ENCODE measurements at regions not wholly inside any gene's neighbourhood (a gene's known extent, or its start where the extent isn't known, plus 50 kb on each side); places are given as distances from the start of the nearest gene placed in this dataset.

DNA sequence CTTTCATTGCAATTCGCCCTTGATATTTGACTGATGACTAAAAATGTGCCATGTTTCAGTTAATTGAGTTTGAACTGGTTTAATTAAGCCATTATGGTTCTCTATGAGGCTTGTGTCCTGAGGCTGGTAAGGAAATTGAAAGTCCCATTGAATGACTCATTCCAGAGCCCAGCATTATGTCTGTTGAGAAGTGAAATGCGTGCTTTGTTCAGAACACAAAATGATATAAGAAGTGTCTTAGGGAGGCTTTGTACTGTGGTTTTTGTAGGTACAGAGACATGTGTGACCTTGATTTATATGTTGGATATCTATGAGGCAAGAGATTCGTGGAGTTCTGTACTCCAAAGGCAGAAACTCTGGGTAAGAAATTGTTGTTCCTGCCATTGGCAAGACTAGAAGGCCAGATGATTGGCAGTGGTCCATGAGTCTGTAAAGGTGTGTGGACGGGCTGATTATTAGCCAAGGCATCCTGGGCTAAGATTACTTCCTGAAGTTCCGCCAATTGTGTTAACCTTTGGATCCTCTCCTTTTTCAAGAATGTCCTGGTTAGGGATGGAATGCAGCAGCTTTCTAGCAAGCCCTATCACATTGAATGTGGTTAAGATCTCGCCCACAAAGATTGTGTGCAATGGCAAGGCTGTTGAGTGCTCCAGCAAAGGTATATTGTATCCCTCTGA is 103.7 kb downstream of the NPIPB5 start:
- Histone ChIP-seq H3K9me3 (ENCODE audit: insufficient read depth, low read depth, low read length) (peaks cover 4% of the 10 kb centered on the region; the same call in 1 of the 2 replicates), H3K4me2 (ENCODE audit: low read depth, low read length, poor library complexity, severe bottlenecking) (no peak overlapping the region), H3K27me3 (ENCODE audit: insufficient read depth, low read length, poor library complexity, severe bottlenecking) (no peaks in the 10 kb centered on the region), H3K9me2 (replicated peaks; ENCODE audit: low read depth, low read length) (no peaks in the 10 kb centered on the region), H3K4me3 (ENCODE audit: low read length, poor library complexity, severe bottlenecking) (no peak overlapping the region), H3K36me3 (ENCODE audit: insufficient read depth, low read length) (no peaks in the 10 kb centered on the region), H3K4me1 (ENCODE audit: insufficient read depth, low read length, poor library complexity, severe bottlenecking) (no peaks in the 10 kb centered on the region), H3K9ac (ENCODE audit: low read depth, low read length, poor library complexity, severe bottlenecking) (no peak overlapping the region), H3F3A (ENCODE audit: low read depth) (no peaks in the 10 kb centered on the region), H4K20me1 (ENCODE audit: insufficient read depth, low read length, poor library complexity, severe bottlenecking) (no peaks in the 10 kb centered on the region), H2AFZ (ENCODE audit: low read length) (no peak overlapping the region), H3K79me2 (ENCODE audit: insufficient read depth, low read length) (no peaks in the 10 kb centered on the region)
- TF ChIP-seq, protein P1, sequence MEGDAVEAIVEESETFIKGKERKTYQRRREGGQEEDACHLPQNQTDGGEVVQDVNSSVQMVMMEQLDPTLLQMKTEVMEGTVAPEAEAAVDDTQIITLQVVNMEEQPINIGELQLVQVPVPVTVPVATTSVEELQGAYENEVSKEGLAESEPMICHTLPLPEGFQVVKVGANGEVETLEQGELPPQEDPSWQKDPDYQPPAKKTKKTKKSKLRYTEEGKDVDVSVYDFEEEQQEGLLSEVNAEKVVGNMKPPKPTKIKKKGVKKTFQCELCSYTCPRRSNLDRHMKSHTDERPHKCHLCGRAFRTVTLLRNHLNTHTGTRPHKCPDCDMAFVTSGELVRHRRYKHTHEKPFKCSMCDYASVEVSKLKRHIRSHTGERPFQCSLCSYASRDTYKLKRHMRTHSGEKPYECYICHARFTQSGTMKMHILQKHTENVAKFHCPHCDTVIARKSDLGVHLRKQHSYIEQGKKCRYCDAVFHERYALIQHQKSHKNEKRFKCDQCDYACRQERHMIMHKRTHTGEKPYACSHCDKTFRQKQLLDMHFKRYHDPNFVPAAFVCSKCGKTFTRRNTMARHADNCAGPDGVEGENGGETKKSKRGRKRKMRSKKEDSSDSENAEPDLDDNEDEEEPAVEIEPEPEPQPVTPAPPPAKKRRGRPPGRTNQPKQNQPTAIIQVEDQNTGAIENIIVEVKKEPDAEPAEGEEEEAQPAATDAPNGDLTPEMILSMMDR (conservative IDR thresholded peaks at IDR 0.05; ENCODE audit: low read length) = no peak
- TF ChIP-seq EZH2phosphoT487 (IDR thresholded peaks at IDR 0.05; ENCODE audit: borderline replicate concordance) = no peak

DNA sequence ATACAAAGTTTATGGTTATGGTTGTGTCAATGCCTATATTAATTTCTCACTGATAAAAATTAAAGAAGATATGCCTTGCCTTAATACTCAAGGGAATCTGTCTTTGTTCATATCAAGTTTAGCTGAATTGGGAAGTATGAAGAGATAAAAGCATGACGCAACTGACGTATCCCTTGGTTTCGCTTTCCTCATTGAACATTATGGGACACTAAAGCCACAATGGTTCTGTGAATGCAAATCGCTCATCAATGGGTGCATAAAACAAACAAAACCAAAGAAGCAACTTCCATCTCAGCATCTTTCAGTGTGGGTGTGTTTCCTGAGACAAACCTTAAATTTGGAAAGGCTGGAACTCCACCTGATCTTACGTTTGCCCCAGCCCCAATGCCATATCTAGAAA is 108.2 kb downstream of the NPIPB5 start:
- Histone ChIP-seq H3K9me3 (ENCODE audit: insufficient read depth, low read depth, low read length) (peaks cover 4% of the 10 kb centered on the region; the same call in 1 of the 2 replicates), H3F3A (ENCODE audit: low read depth) (no peaks in the 10 kb centered on the region), H3K9me2 (replicated peaks; ENCODE audit: low read depth, low read length) (no peaks in the 10 kb centered on the region), H3K27me3 (ENCODE audit: insufficient read depth, low read length, poor library complexity, severe bottlenecking) (no peaks in the 10 kb centered on the region), H3K9ac (ENCODE audit: low read depth, low read length, poor library complexity, severe bottlenecking) (no peak overlapping the region), H4K20me1 (ENCODE audit: insufficient read depth, low read length, poor library complexity, severe bottlenecking) (no peaks in the 10 kb centered on the region), H3K36me3 (ENCODE audit: insufficient read depth, low read length) (no peaks in the 10 kb centered on the region), H3K4me3 (ENCODE audit: low read length, poor library complexity, severe bottlenecking) (no peak overlapping the region), H2AFZ (ENCODE audit: low read length) (no peak overlapping the region), H3K79me2 (ENCODE audit: insufficient read depth, low read length) (no peaks in the 10 kb centered on the region), H3K4me1 (ENCODE audit: insufficient read depth, low read length, poor library complexity, severe bottlenecking) (no peaks in the 10 kb centered on the region), H3K4me2 (ENCODE audit: low read depth, low read length, poor library complexity, severe bottlenecking) (no peak overlapping the region)
- TF ChIP-seq, protein P1 (conservative IDR thresholded peaks at IDR 0.05; ENCODE audit: low read length) = no peak

DNA sequence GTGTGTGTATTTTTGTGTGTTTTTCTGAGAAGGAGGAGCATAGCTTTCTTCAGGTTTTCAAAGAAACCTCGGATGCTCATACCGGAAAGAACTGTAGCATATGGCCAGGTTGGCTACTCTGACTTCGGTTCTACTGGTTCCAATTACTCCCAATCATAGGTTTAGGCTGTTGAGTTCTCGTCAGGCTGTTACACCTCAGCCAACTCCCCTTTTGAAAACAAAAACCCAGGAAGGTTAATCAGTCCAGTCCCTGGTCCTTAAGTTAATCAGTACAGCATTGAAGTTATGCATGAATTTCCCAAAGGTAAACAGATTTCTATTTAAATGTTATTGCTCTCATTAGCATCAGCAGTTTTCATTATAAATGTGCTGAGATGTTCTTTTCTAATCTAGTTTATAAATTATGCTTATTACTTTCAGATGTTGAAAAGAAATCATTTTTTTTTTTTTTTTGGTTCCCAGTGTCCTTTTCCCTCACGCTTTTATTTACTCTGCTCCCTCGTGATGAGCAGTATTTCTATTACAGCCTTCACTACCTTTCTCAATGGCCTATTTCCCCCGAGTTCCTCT is 111.0 kb downstream of the NPIPB5 start:
- Histone ChIP-seq H4K20me1 (ENCODE audit: insufficient read depth, low read length, poor library complexity, severe bottlenecking) (no peaks in the 10 kb centered on the region), H3K4me1 (ENCODE audit: insufficient read depth, low read length, poor library complexity, severe bottlenecking) (no peaks in the 10 kb centered on the region), H3K4me2 (ENCODE audit: low read depth, low read length, poor library complexity, severe bottlenecking) (no peak overlapping the region), H3K79me2 (ENCODE audit: insufficient read depth, low read length) (no peaks in the 10 kb centered on the region), H3K36me3 (ENCODE audit: insufficient read depth, low read length) (no peaks in the 10 kb centered on the region), H3K27me3 (ENCODE audit: insufficient read depth, low read length, poor library complexity, severe bottlenecking) (no peaks in the 10 kb centered on the region), H3F3A (ENCODE audit: low read depth) (no peaks in the 10 kb centered on the region), H3K9me2 (replicated peaks; ENCODE audit: low read depth, low read length) (no peaks in the 10 kb centered on the region), H3K9ac (ENCODE audit: low read depth, low read length, poor library complexity, severe bottlenecking) (no peak overlapping the region), H3K9me3 (ENCODE audit: insufficient read depth, low read depth, low read length) (no peaks in the 10 kb centered on the region), H2AFZ (ENCODE audit: low read length) (no peak overlapping the region), H3K4me3 (ENCODE audit: low read length, poor library complexity, severe bottlenecking) (no peak overlapping the region)
- TF ChIP-seq, protein P1 (conservative IDR thresholded peaks at IDR 0.05; ENCODE audit: low read length) = no peak
- no peak for TF ChIP-seq EZH2phosphoT487 (IDR thresholded peaks at IDR 0.05; ENCODE audit: borderline replicate concordance)

Data from Loucy (cell line).